ENCODE measurements at regions not wholly inside any gene's neighbourhood (a gene's known extent, or its start where the extent isn't known, plus 50 kb on each side); places are given as distances from the start of the nearest gene placed in this dataset.

- H3K9me3 ChIP-seq: no peaks in the 10 kb centered on the region
- no peak for DNase-seq
- H4K20me1 ChIP-seq (ENCODE audit: insufficient read depth): no peaks in the 10 kb centered on the region
- TF ChIP-seq JUND (IDR thresholded peaks at IDR 0.05) (no peak), EP300 (IDR thresholded peaks at IDR 0.05; ENCODE audit: borderline replicate concordance in 1 of 2, low read depth in 1 of 2, low read length in 1 of 2) (no peak), MXI1 (IDR thresholded peaks at IDR 0.05; ENCODE audit: low read depth, low read length) (no peak), TCF12 (IDR thresholded peaks at IDR 0.05) (no peak), RAD21 (IDR thresholded peaks at IDR 0.05; ENCODE audit: low read length) (no peak), TAF1 (IDR thresholded peaks at IDR 0.05; ENCODE audit: borderline replicate concordance, low read depth, low read length) (no peak), GABPA (IDR thresholded peaks at IDR 0.05; ENCODE audit: low read depth) (no peak), SMC3 (IDR thresholded peaks at IDR 0.05; ENCODE audit: low read depth, low read length) (no peak), YY1 (IDR thresholded peaks at IDR 0.05; ENCODE audit: low read depth) (no peak), REST (IDR thresholded peaks at IDR 0.05; ENCODE audit: low read depth, low read length) (no peak), NFIC (IDR thresholded peaks at IDR 0.05; ENCODE audit: borderline replicate concordance) (no peak), RXRA (IDR thresholded peaks at IDR 0.05; ENCODE audit: borderline replicate concordance, low read depth) (no peak), PBX3 (IDR thresholded peaks at IDR 0.05) (no peak)
- H3K36me3 ChIP-seq (replicated peaks in 1 of 2; ENCODE audit: control insufficient read depth in 1 of 2, insufficient read depth in 2 of 2, low read length in 1 of 2): no peaks in the 10 kb centered on the region
- no peak overlapping the region for H3K4me3 ChIP-seq (ENCODE audit: low read depth in 2 of 2, low read length in 1 of 2)
- 55% methylated on average over 2 of the region's 2 CpGs for WGBS (ENCODE audit: low lambda C conversion rate)
- H3K27me3 ChIP-seq (ENCODE audit: insufficient read depth): no peaks in the 10 kb centered on the region
- no peaks in the 10 kb centered on the region for H3K79me2 ChIP-seq (ENCODE audit: insufficient read depth)
- no peak overlapping the region for H3K4me2 ChIP-seq
- H3K27ac ChIP-seq (ENCODE audit: low read depth in 2 of 2, low read length in 1 of 2): no peak overlapping the region
- no peaks in the 10 kb centered on the region for H3K9me2 ChIP-seq
- H3K4me1 ChIP-seq (ENCODE audit: control insufficient read depth in 1 of 2, insufficient read depth in 2 of 2, low read depth in 1 of 2, low read length in 1 of 2): no peaks in the 10 kb centered on the region
- H2AFZ ChIP-seq (ENCODE audit: low read depth): no peak overlapping the region
- no peak overlapping the region for H3K9ac ChIP-seq
- no peaks in the 10 kb centered on the region for H3F3A ChIP-seq (replicated peaks; ENCODE audit: insufficient read depth)
- CTCF ChIA-PET: no interaction called here
- POLR2A ChIA-PET: no interaction called here
Measured at GRCh38 chr11:91326280-91326679, 898.3 kb upstream of the FAT3 start.

- WGBS (ENCODE audit: low lambda C conversion rate): 36% methylated on average over 2 of the region's 2 CpGs
- no peak overlapping the region for H2AFZ ChIP-seq (ENCODE audit: low read depth)
- CTCF ChIA-PET: no interaction called here
- no peaks in the 10 kb centered on the region for H3K9me3 ChIP-seq
- DNase-seq: no peak
- H4K20me1 ChIP-seq (ENCODE audit: insufficient read depth): no peaks in the 10 kb centered on the region
- H3K4me1 ChIP-seq (ENCODE audit: control insufficient read depth in 1 of 2, insufficient read depth in 2 of 2, low read depth in 1 of 2, low read length in 1 of 2): no peaks in the 10 kb centered on the region
- POLR2A ChIA-PET: no interaction called here
- H3K4me2 ChIP-seq: no peak overlapping the region
- H3K4me3 ChIP-seq (ENCODE audit: low read depth in 2 of 2, low read length in 1 of 2): no peak overlapping the region
- H3K9ac ChIP-seq: no peak overlapping the region
- no peaks in the 10 kb centered on the region for H3K36me3 ChIP-seq (replicated peaks in 1 of 2; ENCODE audit: control insufficient read depth in 1 of 2, insufficient read depth in 2 of 2, low read length in 1 of 2)
- H3F3A ChIP-seq (replicated peaks; ENCODE audit: insufficient read depth): no peaks in the 10 kb centered on the region
- no peaks in the 10 kb centered on the region for H3K9me2 ChIP-seq
- no peaks in the 10 kb centered on the region for H3K79me2 ChIP-seq (ENCODE audit: insufficient read depth)
- no peaks in the 10 kb centered on the region for H3K27me3 ChIP-seq (ENCODE audit: insufficient read depth)
- no peak overlapping the region for H3K27ac ChIP-seq (ENCODE audit: low read depth in 2 of 2, low read length in 1 of 2)
- TF ChIP-seq TCF12 (IDR thresholded peaks at IDR 0.05) (no peak), MEF2A (IDR thresholded peaks at IDR 0.05; ENCODE audit: borderline replicate concordance, low read depth) (no peak), ZBTB33 (IDR thresholded peaks at IDR 0.05; ENCODE audit: borderline replicate concordance, low read depth) (no peak), IRF3 (IDR thresholded peaks at IDR 0.05; ENCODE audit: low read depth, low read length) (no peak), TAF1 (IDR thresholded peaks at IDR 0.05; ENCODE audit: borderline replicate concordance, low read depth, low read length) (no peak), MXI1 (IDR thresholded peaks at IDR 0.05; ENCODE audit: low read depth, low read length) (no peak), RCOR1 (IDR thresholded peaks at IDR 0.05; ENCODE audit: low read length) (no peak), JUND (IDR thresholded peaks at IDR 0.05) (no peak), NRF1 (IDR thresholded peaks at IDR 0.05; ENCODE audit: low read depth, low read length) (no peak), CHD2 (IDR thresholded peaks at IDR 0.05; ENCODE audit: low read length, partially characterized antibody) (no peak), SMC3 (IDR thresholded peaks at IDR 0.05; ENCODE audit: low read depth, low read length) (no peak), RAD21 (IDR thresholded peaks at IDR 0.05; ENCODE audit: low read length) (no peak), SIN3A (IDR thresholded peaks at IDR 0.05; ENCODE audit: borderline replicate concordance, low read depth, low read length) (no peak), RFX5 (IDR thresholded peaks at IDR 0.05; ENCODE audit: low read length) (no peak), EP300 (IDR thresholded peaks at IDR 0.05; ENCODE audit: borderline replicate concordance in 1 of 2, low read depth in 1 of 2, low read length in 1 of 2) (no peak), MAX (IDR thresholded peaks at IDR 0.05; ENCODE audit: low read depth) (no peak)
Measured at GRCh38 chr11:91314521-91314920, 910.1 kb upstream of the FAT3 start.

All from SK-N-SH (cell line).